ENCODE measurements at regions not wholly inside any gene's neighbourhood (a gene's known extent, or its start where the extent isn't known, plus 50 kb on each side); places are given as distances from the start of the nearest gene placed in this dataset.
"Not testable (repeated sequence)": the region's sequence is repeated elsewhere in the genome, so short reads cannot be mapped to it uniquely, and the experiment has no call there.

DNA sequence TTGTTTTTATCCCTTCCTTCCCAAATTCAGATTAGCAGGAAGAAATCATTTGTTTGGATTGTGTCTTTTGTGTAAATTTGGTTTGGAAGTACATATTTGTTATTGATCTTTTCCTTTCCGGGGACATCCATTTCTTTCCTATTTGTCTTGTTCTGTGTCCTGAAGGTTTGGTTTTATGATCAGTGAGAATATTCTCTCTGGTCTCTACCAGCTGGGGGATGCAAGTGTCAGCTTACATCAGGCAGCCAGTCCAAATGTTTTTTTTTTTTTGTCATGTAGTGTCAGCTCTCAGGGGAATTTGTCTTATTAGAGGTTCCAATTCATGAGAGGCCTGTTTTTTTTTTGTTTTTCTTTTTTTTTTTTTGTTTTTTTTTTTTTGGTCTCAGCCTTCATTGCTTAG lies 479.2 kb upstream of the LRRC7 start:
- Histone ChIP-seq H3K4me3 (no peak overlapping the region), H3K4me1 (no peaks in the 10 kb centered on the region), H3K27ac (no peak overlapping the region), H3K27me3 (no peaks in the 10 kb centered on the region), H3K36me3 (no peaks in the 10 kb centered on the region), H3K9me3 (peaks cover 0 to 21% (median 2%) of the 10 kb centered on the region in 3 donors)
- 60 to 78% methylated on average over 1 of the region's 1 CpG for WGBS, 2 donors (ENCODE audit: low coverage in 1 of 2)
- ATAC-seq = no peak
- TF ChIP-seq, protein P1, sequence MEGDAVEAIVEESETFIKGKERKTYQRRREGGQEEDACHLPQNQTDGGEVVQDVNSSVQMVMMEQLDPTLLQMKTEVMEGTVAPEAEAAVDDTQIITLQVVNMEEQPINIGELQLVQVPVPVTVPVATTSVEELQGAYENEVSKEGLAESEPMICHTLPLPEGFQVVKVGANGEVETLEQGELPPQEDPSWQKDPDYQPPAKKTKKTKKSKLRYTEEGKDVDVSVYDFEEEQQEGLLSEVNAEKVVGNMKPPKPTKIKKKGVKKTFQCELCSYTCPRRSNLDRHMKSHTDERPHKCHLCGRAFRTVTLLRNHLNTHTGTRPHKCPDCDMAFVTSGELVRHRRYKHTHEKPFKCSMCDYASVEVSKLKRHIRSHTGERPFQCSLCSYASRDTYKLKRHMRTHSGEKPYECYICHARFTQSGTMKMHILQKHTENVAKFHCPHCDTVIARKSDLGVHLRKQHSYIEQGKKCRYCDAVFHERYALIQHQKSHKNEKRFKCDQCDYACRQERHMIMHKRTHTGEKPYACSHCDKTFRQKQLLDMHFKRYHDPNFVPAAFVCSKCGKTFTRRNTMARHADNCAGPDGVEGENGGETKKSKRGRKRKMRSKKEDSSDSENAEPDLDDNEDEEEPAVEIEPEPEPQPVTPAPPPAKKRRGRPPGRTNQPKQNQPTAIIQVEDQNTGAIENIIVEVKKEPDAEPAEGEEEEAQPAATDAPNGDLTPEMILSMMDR (IDR thresholded peaks at IDR 0.05) = no peak
- TF ChIP-seq EP300 (IDR thresholded peaks at IDR 0.05) = no peak
- TF ChIP-seq POLR2AphosphoS5 (IDR thresholded peaks at IDR 0.05) = no peak
- TF ChIP-seq POLR2A (IDR thresholded peaks at IDR 0.05) = no peak

DNA sequence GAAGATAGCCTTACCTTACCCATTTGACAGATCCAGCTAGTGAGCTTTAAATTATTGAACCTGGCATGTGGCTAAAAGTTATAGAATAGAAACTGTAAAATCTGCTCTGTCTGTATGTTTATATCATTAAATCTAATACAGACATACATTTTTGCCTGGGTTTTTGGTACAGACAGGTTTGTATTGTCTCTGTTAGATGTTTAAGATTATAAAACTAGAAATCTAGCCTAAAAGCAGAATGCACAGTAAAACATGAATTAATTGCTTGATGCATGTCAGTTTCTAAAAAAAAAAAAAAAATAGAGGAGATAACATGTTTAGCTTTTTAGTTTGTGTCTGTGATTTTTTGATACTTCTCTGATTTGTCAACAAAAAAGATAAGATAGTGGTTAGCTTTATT lies 477.6 kb upstream of the LRRC7 start:
- H3K27me3 ChIP-seq = no peaks in the 10 kb centered on the region
- H3K36me3 ChIP-seq = no peaks in the 10 kb centered on the region
- TF ChIP-seq POLR2A (IDR thresholded peaks at IDR 0.05) (no peak), EP300 (IDR thresholded peaks at IDR 0.05) (no peak), POLR2AphosphoS5 (IDR thresholded peaks at IDR 0.05) (no peak)
- TF ChIP-seq, protein P1 (IDR thresholded peaks at IDR 0.05) = no peak
- peaks cover 0 to 21% (median 2%) of the 10 kb centered on the region in 3 donors for H3K9me3 ChIP-seq
- no peaks in the 10 kb centered on the region for H3K4me1 ChIP-seq
- no peak overlapping the region for H3K27ac ChIP-seq
- ATAC-seq = no peak
- no peak overlapping the region for H3K4me3 ChIP-seq

DNA sequence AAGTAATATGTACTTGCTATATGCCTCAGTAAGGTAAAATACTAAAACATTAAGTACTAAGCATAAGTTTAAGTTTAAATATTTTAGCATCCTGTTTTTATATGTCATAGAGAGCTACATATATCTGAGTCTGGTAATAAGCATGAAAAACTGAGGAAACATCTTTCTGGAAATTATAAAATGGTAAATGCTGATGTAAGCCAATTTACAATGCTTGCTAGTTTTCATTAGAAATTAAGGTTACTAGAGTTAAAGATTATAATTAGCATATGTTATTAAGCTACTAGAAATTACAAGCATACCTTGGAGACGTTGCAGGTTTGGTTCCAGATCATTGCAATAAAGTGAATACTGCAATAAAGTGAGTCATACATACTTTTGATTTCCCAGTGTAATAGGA lies 477.0 kb upstream of the LRRC7 start:
- ATAC-seq = no peak
- Histone ChIP-seq H3K4me3 (no peak overlapping the region), H3K4me1 (no peaks in the 10 kb centered on the region), H3K36me3 (no peaks in the 10 kb centered on the region), H3K27ac (no peak overlapping the region), H3K9me3 (peaks cover 0 to 21% (median 2%) of the 10 kb centered on the region in 3 donors), H3K27me3 (no peaks in the 10 kb centered on the region)
- WGBS, 2 donors (ENCODE audit: low coverage in 1 of 2) = 78 to 82% methylated on average over 1 of the region's 1 CpG
- TF ChIP-seq EP300 (IDR thresholded peaks at IDR 0.05) (no peak), POLR2AphosphoS5 (IDR thresholded peaks at IDR 0.05) (no peak), POLR2A (IDR thresholded peaks at IDR 0.05) (no peak)
- TF ChIP-seq, protein P1 (IDR thresholded peaks at IDR 0.05) = no peak

DNA sequence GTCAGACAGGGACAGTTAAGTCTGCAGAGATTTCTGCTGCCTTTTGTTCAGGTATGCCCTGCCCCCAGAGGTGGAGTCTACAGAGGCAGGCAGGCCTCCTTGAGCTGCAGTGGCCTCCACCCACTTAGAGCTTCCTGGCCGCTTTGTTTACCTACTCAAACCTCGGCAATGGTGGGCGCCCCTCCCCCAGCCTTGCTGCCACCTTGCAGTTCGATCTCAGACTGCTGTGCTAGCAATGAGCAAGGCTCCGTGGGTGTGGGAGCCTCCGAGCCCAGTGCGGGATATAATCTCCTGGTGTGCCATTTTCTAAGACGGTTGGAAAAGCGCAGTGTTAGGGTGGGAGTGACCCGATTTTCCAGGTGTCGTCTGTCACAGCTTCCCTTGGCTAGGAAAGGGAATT lies 465.7 kb upstream of the LRRC7 start:
- not testable (repeated sequence) for H3K27ac ChIP-seq, H3K4me1 ChIP-seq, H3K27me3 ChIP-seq, H3K36me3 ChIP-seq, ATAC-seq, H3K4me3 ChIP-seq
- WGBS, 2 donors (ENCODE audit: low coverage in 1 of 2) = no CpG with 5 or more reads among the region's 11 CpGs
- peaks cover 0 to 15% (median 0%) of the 10 kb centered on the region in 3 donors for H3K9me3 ChIP-seq

DNA sequence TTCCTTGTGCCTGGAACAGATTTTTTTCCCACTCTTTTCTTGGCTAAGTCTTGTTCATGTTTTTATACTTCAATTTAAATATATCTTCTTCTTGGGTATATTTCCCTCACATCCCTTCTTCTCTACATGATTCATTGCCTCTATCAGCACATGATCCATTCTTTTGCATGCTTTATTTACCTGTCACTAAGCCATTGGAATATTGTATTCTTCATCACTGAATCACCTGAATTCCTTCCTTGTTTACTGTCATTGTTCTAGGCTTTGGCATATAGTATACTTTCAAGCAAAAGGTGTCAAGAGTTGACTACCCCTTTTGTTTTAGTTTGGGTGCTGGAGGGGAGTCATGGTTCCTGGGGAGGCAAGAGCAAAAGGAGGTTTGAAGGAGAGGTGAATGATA lies 464.5 kb upstream of the LRRC7 start:
- no peaks in the 10 kb centered on the region for H3K36me3 ChIP-seq
- ATAC-seq = no peak
- H3K4me3 ChIP-seq = no peak overlapping the region
- H3K9me3 ChIP-seq = peaks cover 0 to 15% (median 0%) of the 10 kb centered on the region in 3 donors
- no peaks in the 10 kb centered on the region for H3K4me1 ChIP-seq
- no peaks in the 10 kb centered on the region for H3K27me3 ChIP-seq
- no peak overlapping the region for H3K27ac ChIP-seq
- no peak for TF ChIP-seq POLR2A (IDR thresholded peaks at IDR 0.05)
- TF ChIP-seq, protein P1 (IDR thresholded peaks at IDR 0.05) = no peak

All from gastroesophageal sphincter (tissue), 4 donors.